ENCODE measurements at regions not wholly inside any gene's neighbourhood (a gene's known extent, or its start where the extent isn't known, plus 50 kb on each side); places are given as distances from the start of the nearest gene placed in this dataset.

GRCh38 chr1:244239261-244239770, 188.2 kb downstream of the ZBTB18 start:
- Histone ChIP-seq H3K36me3 (no peaks in the 10 kb centered on the region), H3K9me3 (no peaks in the 10 kb centered on the region), H3K27me3 (no peaks in the 10 kb centered on the region), H3K4me3 (ENCODE audit: low read depth, low read length) (no peak overlapping the region), H3K4me1 (no peaks in the 10 kb centered on the region)
- no peak for DNase-seq
- TF ChIP-seq, protein P1, sequence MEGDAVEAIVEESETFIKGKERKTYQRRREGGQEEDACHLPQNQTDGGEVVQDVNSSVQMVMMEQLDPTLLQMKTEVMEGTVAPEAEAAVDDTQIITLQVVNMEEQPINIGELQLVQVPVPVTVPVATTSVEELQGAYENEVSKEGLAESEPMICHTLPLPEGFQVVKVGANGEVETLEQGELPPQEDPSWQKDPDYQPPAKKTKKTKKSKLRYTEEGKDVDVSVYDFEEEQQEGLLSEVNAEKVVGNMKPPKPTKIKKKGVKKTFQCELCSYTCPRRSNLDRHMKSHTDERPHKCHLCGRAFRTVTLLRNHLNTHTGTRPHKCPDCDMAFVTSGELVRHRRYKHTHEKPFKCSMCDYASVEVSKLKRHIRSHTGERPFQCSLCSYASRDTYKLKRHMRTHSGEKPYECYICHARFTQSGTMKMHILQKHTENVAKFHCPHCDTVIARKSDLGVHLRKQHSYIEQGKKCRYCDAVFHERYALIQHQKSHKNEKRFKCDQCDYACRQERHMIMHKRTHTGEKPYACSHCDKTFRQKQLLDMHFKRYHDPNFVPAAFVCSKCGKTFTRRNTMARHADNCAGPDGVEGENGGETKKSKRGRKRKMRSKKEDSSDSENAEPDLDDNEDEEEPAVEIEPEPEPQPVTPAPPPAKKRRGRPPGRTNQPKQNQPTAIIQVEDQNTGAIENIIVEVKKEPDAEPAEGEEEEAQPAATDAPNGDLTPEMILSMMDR (IDR thresholded peaks at IDR 0.05; ENCODE audit: low read depth, low read length), result no peak

- DNase-seq, result no peak
- TF ChIP-seq, protein P1 (IDR thresholded peaks at IDR 0.05; ENCODE audit: low read depth, low read length), result no peak
Measured at GRCh38 chr1:244241438-244241837, 190.4 kb downstream of the ZBTB18 start.

GRCh38 chr1:244242446-244242845, 191.4 kb downstream of the ZBTB18 start:
- no peaks in the 10 kb centered on the region for H3K4me1 ChIP-seq
- H3K4me3 ChIP-seq (ENCODE audit: low read depth, low read length), result no peak overlapping the region
- H3K27me3 ChIP-seq, result no peaks in the 10 kb centered on the region
- no peak for DNase-seq
- no peaks in the 10 kb centered on the region for H3K36me3 ChIP-seq
- TF ChIP-seq, protein P1 (IDR thresholded peaks at IDR 0.05; ENCODE audit: low read depth, low read length), result no peak
- no peaks in the 10 kb centered on the region for H3K9me3 ChIP-seq

More at GRCh38 chr1:244241438-244241837, 190.4 kb downstream of the ZBTB18 start:
- Histone ChIP-seq H3K4me1 (no peaks in the 10 kb centered on the region), H3K36me3 (no peaks in the 10 kb centered on the region), H3K9me3 (no peaks in the 10 kb centered on the region), H3K4me3 (ENCODE audit: low read depth, low read length) (no peak overlapping the region), H3K27me3 (no peaks in the 10 kb centered on the region)

- H3K4me3 ChIP-seq (ENCODE audit: low read depth, low read length), result no peak overlapping the region
- DNase-seq, result no peak
- H3K27me3 ChIP-seq, result no peaks in the 10 kb centered on the region
- H3K4me1 ChIP-seq, result no peaks in the 10 kb centered on the region
- H3K36me3 ChIP-seq, result no peaks in the 10 kb centered on the region
- no peaks in the 10 kb centered on the region for H3K9me3 ChIP-seq
- TF ChIP-seq, protein P1 (IDR thresholded peaks at IDR 0.05; ENCODE audit: low read depth, low read length), result no peak
Measured at GRCh38 chr1:244246334-244246733, 195.3 kb downstream of the ZBTB18 start.

- TF ChIP-seq, protein P1 (IDR thresholded peaks at IDR 0.05; ENCODE audit: low read depth, low read length), result no peak
- Histone ChIP-seq H3K4me3 (ENCODE audit: low read depth, low read length) (no peak overlapping the region), H3K4me1 (no peaks in the 10 kb centered on the region), H3K36me3 (no peaks in the 10 kb centered on the region), H3K27me3 (no peaks in the 10 kb centered on the region), H3K9me3 (no peaks in the 10 kb centered on the region)
- no peak for DNase-seq
Measured at GRCh38 chr1:244248426-244248825, 197.3 kb downstream of the ZBTB18 start.

GRCh38 chr1:244252211-244252610, 199.5 kb downstream of the ADSS2 start:
- TF ChIP-seq, protein P1 (IDR thresholded peaks at IDR 0.05; ENCODE audit: low read depth, low read length), result no peak
- H3K9me3 ChIP-seq, result no peaks in the 10 kb centered on the region; the same call in 1 of the 2 replicates
- no peaks in the 10 kb centered on the region for H3K36me3 ChIP-seq
- no peaks in the 10 kb centered on the region for H3K27me3 ChIP-seq
- no peak for DNase-seq
- no peak overlapping the region for H3K4me3 ChIP-seq (ENCODE audit: low read depth, low read length)
- no peaks in the 10 kb centered on the region for H3K4me1 ChIP-seq
